ENCODE measurements at regions not wholly inside any gene's neighbourhood (a gene's known extent, or its start where the extent isn't known, plus 50 kb on each side); places are given as distances from the start of the nearest gene placed in this dataset.

- Histone ChIP-seq H3F3A (ENCODE audit: insufficient read depth, low read depth) (no peaks in the 10 kb centered on the region), H3K4me1 (replicated peaks; ENCODE audit: insufficient read depth) (no peaks in the 10 kb centered on the region), H3K9me2 (ENCODE audit: insufficient read depth) (no peaks in the 10 kb centered on the region), H2AFZ (no peak overlapping the region), H3K36me3 (ENCODE audit: low read depth) (no peaks in the 10 kb centered on the region), H4K20me1 (ENCODE audit: insufficient read depth) (no peaks in the 10 kb centered on the region), H3K4me2 (no peak overlapping the region), H3K27me3 (ENCODE audit: insufficient read depth, low read depth) (peaks cover 29% of the 10 kb centered on the region), H3K27ac (no peak overlapping the region), H3K79me2 (ENCODE audit: low read depth) (no peaks in the 10 kb centered on the region), H3K9me3 (ENCODE audit: insufficient read depth, low read depth) (no peaks in the 10 kb centered on the region), H3K4me3 (no peak overlapping the region)
- DNase-seq: no peak
- CTCF ChIA-PET: no interaction called here
- POLR2A ChIA-PET (ENCODE audit: unreplicated experiment): no interaction called here
- intact Hi-C loops (cut with micrococcal nuclease; ENCODE audit: unreplicated experiment): no loop called here
- no peak for TF ChIP-seq EZH2 (IDR thresholded peaks at IDR 0.05; ENCODE audit: low read depth)
- no peak for TF ChIP-seq CTCF (conservative IDR thresholded peaks at IDR 0.05)
- BruUV-seq (replicated peaks): no TSS peak
These were observed 237.1 kb upstream of the AFDN start for GRCh38 chr6:167589615-167589940.

GRCh38 chr6:167590193-167590592, 236.5 kb upstream of the AFDN start:
- H3K9me3 ChIP-seq (ENCODE audit: insufficient read depth, low read depth): no peaks in the 10 kb centered on the region
- no peaks in the 10 kb centered on the region for H3F3A ChIP-seq (ENCODE audit: insufficient read depth, low read depth)
- BruUV-seq (replicated peaks): no TSS peak
- H3K79me2 ChIP-seq (ENCODE audit: low read depth): no peaks in the 10 kb centered on the region
- no peak overlapping the region for H3K4me2 ChIP-seq
- no peak overlapping the region for H2AFZ ChIP-seq
- CTCF ChIA-PET: no interaction called here
- intact Hi-C loops (cut with micrococcal nuclease; ENCODE audit: unreplicated experiment): no loop called here
- H3K4me3 ChIP-seq: no peak overlapping the region
- no peak overlapping the region for H3K27ac ChIP-seq
- H3K36me3 ChIP-seq (ENCODE audit: low read depth): no peaks in the 10 kb centered on the region
- no peak for DNase-seq
- no peaks in the 10 kb centered on the region for H3K4me1 ChIP-seq (replicated peaks; ENCODE audit: insufficient read depth)
- POLR2A ChIA-PET (ENCODE audit: unreplicated experiment): no interaction called here
- H3K27me3 ChIP-seq (ENCODE audit: insufficient read depth, low read depth): peaks cover 29% of the 10 kb centered on the region
- no peaks in the 10 kb centered on the region for H3K9me2 ChIP-seq (ENCODE audit: insufficient read depth)
- H4K20me1 ChIP-seq (ENCODE audit: insufficient read depth): no peaks in the 10 kb centered on the region
- TF ChIP-seq EZH2 (IDR thresholded peaks at IDR 0.05; ENCODE audit: low read depth) (no peak), CTCF (conservative IDR thresholded peaks at IDR 0.05) (no peak)

Data from PC-9 (cell line).